H9 (cell line): ENCODE measurements at regions not wholly inside any gene's neighbourhood (a gene's known extent, or its start where the extent isn't known, plus 50 kb on each side); places are given as distances from the start of the nearest gene placed in this dataset.
A peak's percentile ranks its signal among the peaks of the same experiment; 100 is the strongest.

Experiments used
- DNase-seq: peaks from one replicate; pipeline ENCODE4 v3.0.0-alpha.2; 2017
- H2AFZ ChIP-seq: one replicate; pipeline ENCODE4 v1.6.1; 2013; ENCODE audit warnings: mild to moderate bottlenecking, low read length, control low read depth, moderate library complexity
- H2AK5ac ChIP-seq: 2 replicates; pipeline ENCODE4 v1.6.1; 2013; ENCODE audit warnings: low read length, control low read depth, mixed read lengths; ENCODE audit not compliant: insufficient read length
- H2BK120ac ChIP-seq: one replicate; pipeline ENCODE4 v1.6.1; 2013; ENCODE audit warnings: low read depth, mild to moderate bottlenecking, low read length, control low read depth, inconsistent platforms; ENCODE audit not compliant: poor library complexity, severe bottlenecking
- H2BK12ac ChIP-seq: 2 replicates; pipeline ENCODE4 v1.6.1; 2013; ENCODE audit warnings: low read length, control low read depth, mixed read lengths, low read depth; ENCODE audit not compliant: insufficient read length
- H2BK15ac ChIP-seq: 2 replicates; pipeline ENCODE4 v1.6.1; 2013; ENCODE audit warnings: low read depth, low read length, control low read depth
- H2BK20ac ChIP-seq: one replicate; pipeline ENCODE4 v1.6.1; 2013; ENCODE audit warnings: low read depth, mild to moderate bottlenecking, low read length, control low read depth, inconsistent platforms; ENCODE audit not compliant: poor library complexity, severe bottlenecking
- H2BK5ac ChIP-seq: 2 replicates; pipeline ENCODE4 v1.6.1; 2013; ENCODE audit warnings: low read length, control low read depth, mixed read lengths; ENCODE audit not compliant: insufficient read length
- H3K14ac ChIP-seq: 2 replicates; pipeline ENCODE4 v1.6.1; 2013; ENCODE audit warnings: low read length, control low read depth; ENCODE audit not compliant: insufficient read depth
- H3K18ac ChIP-seq: 2 replicates; pipeline ENCODE4 v1.6.1; 2013; ENCODE audit warnings: low read depth, mild to moderate bottlenecking, mixed read lengths, low read length, control low read depth; ENCODE audit not compliant: insufficient read length
- H3K23ac ChIP-seq: 2 replicates; pipeline ENCODE4 v1.6.1; 2013; ENCODE audit warnings: low read length, control low read depth, mixed read lengths, low read depth; ENCODE audit not compliant: insufficient read length
- H3K23me2 ChIP-seq: 2 replicates; pipeline ENCODE4 v1.6.1; 2013; ENCODE audit warnings: low read depth, mild to moderate bottlenecking, mixed read lengths, low read length, control low read depth; ENCODE audit not compliant: insufficient read length, poor library complexity, severe bottlenecking
- H3K27ac ChIP-seq: 2 replicates; pipeline ENCODE4 v1.5.1; 2013; ENCODE audit warnings: low read length, control low read depth, mixed read lengths, low read depth; ENCODE audit not compliant: insufficient read length
- H3K27me3 ChIP-seq: 2 replicates; pipeline ENCODE4 v1.6.1; 2013; ENCODE audit warnings: low read length, control low read depth, inconsistent platforms; ENCODE audit not compliant: insufficient read depth
- H3K4ac ChIP-seq: 2 replicates; pipeline ENCODE4 v1.6.1; 2013; ENCODE audit warnings: low read depth, mild to moderate bottlenecking, control low read depth, inconsistent platforms, low read length, moderate library complexity
- H3K4me1 ChIP-seq: 2 replicates; pipeline ENCODE4 v1.6.1; 2013; ENCODE audit warnings: low read length, control low read depth, inconsistent platforms; ENCODE audit not compliant: insufficient read depth
- H3K4me2 ChIP-seq: 2 replicates; pipeline ENCODE4 v1.6.1; 2013; ENCODE audit warnings: low read length, control low read depth, mixed read lengths; ENCODE audit not compliant: insufficient read length, insufficient read depth
- H3K56ac ChIP-seq: 2 replicates; pipeline ENCODE4 v1.6.1; 2013; ENCODE audit warnings: low read depth, mild to moderate bottlenecking, mixed read lengths, low read length, control low read depth; ENCODE audit not compliant: insufficient read length
- H3K79me1 ChIP-seq: 2 replicates; pipeline ENCODE4 v1.6.1; 2013; ENCODE audit warnings: low read depth, mild to moderate bottlenecking, moderate library complexity, low read length, control low read depth, inconsistent platforms; ENCODE audit not compliant: insufficient read depth, poor library complexity, severe bottlenecking
- H3K79me2 ChIP-seq: 2 replicates; pipeline ENCODE4 v1.6.1; 2013; ENCODE audit warnings: low read length, control low read depth, inconsistent platforms; ENCODE audit not compliant: insufficient read depth
- H3K9ac ChIP-seq: 2 replicates; pipeline ENCODE4 v1.6.1; 2013; ENCODE audit warnings: low read length, control low read depth, mixed read lengths; ENCODE audit not compliant: insufficient read length; ENCODE audit errors: extremely low read depth
- H3K9me3 ChIP-seq: one replicate; pipeline ENCODE4 v1.6.1; 2013; ENCODE audit warnings: low read depth, low read length, inconsistent platforms; ENCODE audit not compliant: control insufficient read depth
- H3T11ph ChIP-seq: one replicate; pipeline ENCODE4 v1.6.1; 2013; ENCODE audit warnings: mild to moderate bottlenecking, low read length, control low read depth, inconsistent platforms
- H4K20me1 ChIP-seq: one replicate; pipeline ENCODE4 v1.6.1; 2013; ENCODE audit not compliant: control insufficient read depth, insufficient read length, insufficient read depth
- H4K5ac ChIP-seq: 2 replicates; pipeline ENCODE4 v1.6.1; 2013; ENCODE audit warnings: low read depth, mild to moderate bottlenecking, mixed read lengths, low read length, control low read depth; ENCODE audit not compliant: insufficient read length
- H4K8ac ChIP-seq: replicated peaks from 2 replicates; pipeline ENCODE4 v1.6.1; 2013; ENCODE audit warnings: low read length, control low read depth, mixed read lengths, low read depth; ENCODE audit not compliant: insufficient read length
- H4K91ac ChIP-seq: 2 replicates; pipeline ENCODE4 v1.6.1; 2013; ENCODE audit warnings: low read depth, mild to moderate bottlenecking, moderate library complexity, mixed read lengths, low read length, control low read depth; ENCODE audit not compliant: insufficient read length
- H3K27ac Mint-ChIP-seq, 3 experiments: 2 replicates in 2 of 3; 3 replicates in 1 of 3; pipeline ENCODE4 v1.8.0; 2020 to 2021; ENCODE audit warnings: mixed read lengths in 3 of 3, mild to moderate bottlenecking in 1 of 3, moderate library complexity in 1 of 3
- H3K27me3 Mint-ChIP-seq: 2 replicates; pipeline ENCODE4 v1.8.0; 2021; ENCODE audit warnings: low read depth, mild to moderate bottlenecking, moderate library complexity, mixed read lengths
- H3K36me3 Mint-ChIP-seq, 3 experiments: 2 replicates in 2 of 3; 3 replicates in 1 of 3; pipeline ENCODE4 v1.8.0; 2020 to 2021; ENCODE audit warnings: low read depth in 3 of 3, mixed read lengths in 3 of 3; ENCODE audit not compliant: insufficient read depth in 1 of 3
- H3K4me1 Mint-ChIP-seq, 2 experiments: 2 replicates each; pipeline ENCODE4 v1.8.0; 2020; ENCODE audit warnings: mixed read lengths in 2 of 2
- H3K4me3 Mint-ChIP-seq, 2 experiments: 2 replicates in 1 of 2; 3 replicates in 1 of 2; pipeline ENCODE4 v1.8.0; 2020 to 2021; ENCODE audit warnings: mild to moderate bottlenecking in 2 of 2, mixed read lengths in 2 of 2, moderate library complexity in 1 of 2
- H3K9me3 Mint-ChIP-seq, 2 experiments: 2 replicates in 1 of 2; 3 replicates in 1 of 2; pipeline ENCODE4 v1.8.0; 2020; ENCODE audit warnings: mild to moderate bottlenecking in 2 of 2, mixed read lengths in 2 of 2, moderate library complexity in 1 of 2
- WGBS: extraction: QIAGEN DNeasy Blood & Tissue Kit; methylation state at CpG from one replicate; pipeline ENCODE4 v1.1.7; 2013; ENCODE audit warnings: missing lambda C conversion rate, low lambda C conversion rate, mixed read lengths; ENCODE audit not compliant: insufficient read length; ENCODE audit errors: extremely low coverage; 5-methylcytosine and 5-hydroxymethylcytosine counted together
- TF ChIP-seq, protein P1 (sequence below): fragments of 200-600 bp; sonication (generic); conservative IDR thresholded peaks from 3 replicates; pipeline ENCODE4 v1.8.0; 2021; ENCODE audit warnings: antibody characterized with exemption, mild to moderate bottlenecking

DNA sequence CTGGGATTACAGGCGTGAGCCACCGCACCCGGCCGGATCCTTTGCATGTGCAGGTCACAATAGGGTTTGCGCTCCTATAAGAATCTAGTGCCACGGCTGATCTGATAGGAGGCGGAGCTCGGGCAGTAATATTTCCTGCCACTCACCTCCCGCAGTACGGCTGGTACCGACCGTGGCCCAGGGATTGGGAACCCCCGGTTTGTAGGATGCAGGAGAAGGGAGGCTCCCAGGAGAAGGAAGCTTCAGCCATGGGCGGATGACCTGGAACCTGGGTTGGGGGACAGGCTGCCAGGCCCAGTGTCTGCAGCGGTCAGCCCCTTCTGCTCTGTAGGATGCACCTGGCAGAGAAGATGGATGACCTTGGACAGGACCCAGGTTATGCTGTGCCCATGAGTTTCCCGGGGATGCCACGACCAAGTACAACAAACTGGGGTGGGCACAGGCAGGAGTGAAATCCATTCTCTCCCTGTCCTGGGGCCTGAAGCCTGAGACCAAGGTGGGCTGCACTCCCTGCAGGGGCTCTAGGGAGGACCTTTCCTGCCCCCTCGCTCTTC, 818.9 kb downstream of the BRD1 start:
- H3K23me2 ChIP-seq, result no peaks in the 10 kb centered on the region
- Mint-ChIP-seq H3K36me3 (no peaks in the 10 kb centered on the region), H3K27me3 (peaks cover 4% of the 10 kb centered on the region), H3K4me3 (no peak overlapping the region), H3K4me1 (peaks cover 0 to 4% of the 10 kb centered on the region in 2 experiments; a peak in 1 of 4 replicates), H3K27ac (no peak overlapping the region; a peak in 1 of 7 replicates), H3K9me3 (no peaks in the 10 kb centered on the region; a peak in 1 of 5 replicates)
- TF ChIP-seq, protein P1, sequence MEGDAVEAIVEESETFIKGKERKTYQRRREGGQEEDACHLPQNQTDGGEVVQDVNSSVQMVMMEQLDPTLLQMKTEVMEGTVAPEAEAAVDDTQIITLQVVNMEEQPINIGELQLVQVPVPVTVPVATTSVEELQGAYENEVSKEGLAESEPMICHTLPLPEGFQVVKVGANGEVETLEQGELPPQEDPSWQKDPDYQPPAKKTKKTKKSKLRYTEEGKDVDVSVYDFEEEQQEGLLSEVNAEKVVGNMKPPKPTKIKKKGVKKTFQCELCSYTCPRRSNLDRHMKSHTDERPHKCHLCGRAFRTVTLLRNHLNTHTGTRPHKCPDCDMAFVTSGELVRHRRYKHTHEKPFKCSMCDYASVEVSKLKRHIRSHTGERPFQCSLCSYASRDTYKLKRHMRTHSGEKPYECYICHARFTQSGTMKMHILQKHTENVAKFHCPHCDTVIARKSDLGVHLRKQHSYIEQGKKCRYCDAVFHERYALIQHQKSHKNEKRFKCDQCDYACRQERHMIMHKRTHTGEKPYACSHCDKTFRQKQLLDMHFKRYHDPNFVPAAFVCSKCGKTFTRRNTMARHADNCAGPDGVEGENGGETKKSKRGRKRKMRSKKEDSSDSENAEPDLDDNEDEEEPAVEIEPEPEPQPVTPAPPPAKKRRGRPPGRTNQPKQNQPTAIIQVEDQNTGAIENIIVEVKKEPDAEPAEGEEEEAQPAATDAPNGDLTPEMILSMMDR, result no peak
- H3K14ac ChIP-seq, result no peak overlapping the region
- no peaks in the 10 kb centered on the region for H3K4me1 ChIP-seq
- H3K79me1 ChIP-seq, result no peaks in the 10 kb centered on the region
- H4K5ac ChIP-seq, result no peak overlapping the region
- WGBS, result no CpG with 5 or more reads among the region's 18 CpGs
- H3K27me3 ChIP-seq, result no peaks in the 10 kb centered on the region
- no peak overlapping the region for H3K27ac ChIP-seq
- H4K91ac ChIP-seq, result no peak overlapping the region
- H2AK5ac ChIP-seq, result no peak overlapping the region
- H4K8ac ChIP-seq, result no peak overlapping the region
- no peak overlapping the region for H3K23ac ChIP-seq
- H3K18ac ChIP-seq, result no peak overlapping the region
- H2AFZ ChIP-seq, result no peak overlapping the region
- no peak overlapping the region for H2BK5ac ChIP-seq
- H2BK15ac ChIP-seq, result no peak overlapping the region
- H3T11ph ChIP-seq, result no peak overlapping the region
- no peak overlapping the region for H2BK120ac ChIP-seq
- DNase-seq, result peak; percentile 14
- H3K4me2 ChIP-seq, result no peak overlapping the region
- no peaks in the 10 kb centered on the region for H3K79me2 ChIP-seq
- no peak overlapping the region for H3K9ac ChIP-seq
- no peak overlapping the region for H3K56ac ChIP-seq
- H2BK20ac ChIP-seq, result no peak overlapping the region
- H2BK12ac ChIP-seq, result no peak overlapping the region
- H3K9me3 ChIP-seq, result no peaks in the 10 kb centered on the region
- no peak overlapping the region for H3K4ac ChIP-seq
- H4K20me1 ChIP-seq, result no peaks in the 10 kb centered on the region
